HEK293T (cell line): ENCODE measurements at regions not wholly inside any gene's neighbourhood (a gene's known extent, or its start where the extent isn't known, plus 50 kb on each side); places are given as distances from the start of the nearest gene placed in this dataset.

Source experiments
- CTCF ChIA-PET: fragments of 350-600 bp; formaldehyde crosslinking; extraction: SDS; loops from one replicate; lab custom pipeline; 2021; ENCODE audit warnings: antibody characterized with exemption, inconsistent platforms; lab: Yijun Ruan, JAX
- POLR2A ChIA-PET: fragments of 350-600 bp; formaldehyde crosslinking; extraction: SDS; loops from one replicate; lab custom pipeline; 2020; ENCODE audit warnings: antibody characterized with exemption, inconsistent platforms; lab: Yijun Ruan, JAX
- DNase-seq: peaks from one replicate; pipeline ENCODE4 v3.0.0; 2012; ENCODE audit warnings: mixed read lengths; ENCODE audit errors: extremely low spot score
- ARNT ChIP-seq: fragments of 450-650 bp; IDR thresholded peaks from 2 replicates; pipeline ENCODE4 v1.6.1; 2017; ENCODE audit warnings: mild to moderate bottlenecking
- BHLHE40 ChIP-seq: fragments of 450-650 bp; IDR thresholded peaks from 2 replicates; pipeline ENCODE4 v1.6.1; 2016; ENCODE audit warnings: mild to moderate bottlenecking, moderate library complexity, borderline replicate concordance
- CTBP1 ChIP-seq: fragments of 450-650 bp; IDR thresholded peaks from 2 replicates; pipeline ENCODE4 v1.6.1; 2016; ENCODE audit warnings: borderline replicate concordance
- ELF4 ChIP-seq: fragments of 450-650 bp; IDR thresholded peaks from 2 replicates; pipeline ENCODE4 v1.6.1; 2017; ENCODE audit warnings: antibody characterized with exemption
- FOXA1 ChIP-seq: fragments of 450-650 bp; IDR thresholded peaks from 2 replicates; pipeline ENCODE4 v1.6.1; 2016; ENCODE audit warnings: mild to moderate bottlenecking
- FOXK2 ChIP-seq: fragments of 450-650 bp; IDR thresholded peaks from 2 replicates; pipeline ENCODE4 v1.6.1; 2016; ENCODE audit warnings: mild to moderate bottlenecking
- FOXM1 ChIP-seq: fragments of 450-650 bp; IDR thresholded peaks from 2 replicates; pipeline ENCODE4 v1.6.1; 2017; ENCODE audit warnings: mild to moderate bottlenecking, borderline replicate concordance
- HDGF ChIP-seq: fragments of 450-650 bp; IDR thresholded peaks from 2 replicates; pipeline ENCODE4 v1.6.1; 2017; ENCODE audit warnings: antibody characterized with exemption, borderline replicate concordance
- L3MBTL2 ChIP-seq: fragments of 450-650 bp; conservative IDR thresholded peaks from 2 replicates; pipeline ENCODE4 v1.6.1; 2016; ENCODE audit warnings: mild to moderate bottlenecking
- LEF1 ChIP-seq: fragments of 450-650 bp; IDR thresholded peaks from 2 replicates; pipeline ENCODE4 v1.6.1; 2017; ENCODE audit warnings: mild to moderate bottlenecking, borderline replicate concordance
- NFRKB ChIP-seq: fragments of 450-650 bp; IDR thresholded peaks from 2 replicates; pipeline ENCODE4 v1.6.1; 2016; ENCODE audit warnings: mild to moderate bottlenecking, moderate library complexity
- SP1 ChIP-seq: fragments of 450-650 bp; IDR thresholded peaks from 2 replicates; pipeline ENCODE4 v1.6.1; 2017
- SUZ12 ChIP-seq: fragments of 450-650 bp; IDR thresholded peaks from 2 replicates; pipeline ENCODE4 v1.6.1; 2016; ENCODE audit warnings: mild to moderate bottlenecking
- TARDBP ChIP-seq: fragments of 450-650 bp; IDR thresholded peaks from 2 replicates; pipeline ENCODE4 v1.6.1; 2016
- ZNF384 ChIP-seq: fragments of 450-650 bp; IDR thresholded peaks from 2 replicates; pipeline ENCODE4 v1.6.1; 2016
- TF ChIP-seq, protein P1 (sequence below): fragments of 450-650 bp; IDR thresholded peaks from 2 replicates; pipeline ENCODE4 v1.6.1; 2016

GRCh38 chr22:48218889-48219420 lies 1456.5 kb downstream of the TBC1D22A start:
- DNase-seq, result no peak
- ChIA-PET CTCF (no interaction called here), POLR2A (no interaction called here)
- TF ChIP-seq FOXA1 (no peak), L3MBTL2 (no peak), FOXK2 (no peak), CTBP1 (no peak)

DNA sequence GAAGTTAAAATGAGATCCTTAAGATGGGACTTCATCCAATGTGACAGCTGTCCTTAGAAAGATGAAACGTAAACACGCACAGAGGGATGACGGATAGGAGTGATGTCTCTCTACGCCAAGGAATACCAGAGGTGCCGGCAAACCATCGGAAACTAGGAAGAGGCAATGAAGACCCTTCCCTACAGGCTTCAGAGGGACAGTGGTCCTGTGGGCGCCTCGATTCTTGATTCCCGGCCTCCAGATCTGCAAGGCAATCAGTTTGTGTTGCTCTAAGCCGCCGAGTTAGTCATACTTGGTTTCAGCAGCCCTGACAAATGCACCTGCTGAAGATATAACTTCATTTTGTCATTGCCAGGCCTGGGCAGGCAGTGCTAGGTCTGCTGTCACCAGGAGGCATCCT lies 1455.1 kb downstream of the TBC1D22A start:
- ChIA-PET POLR2A (no interaction called here), CTCF (no interaction called here)
- TF ChIP-seq BHLHE40 (no peak), FOXM1 (no peak), LEF1 (no peak), SP1 (no peak), ELF4 (no peak), SUZ12 (no peak), ZNF384 (no peak), ARNT (no peak), HDGF (no peak), CTBP1 (no peak), TARDBP (no peak), L3MBTL2 (no peak), FOXK2 (no peak), NFRKB (no peak), FOXA1 (no peak)
- TF ChIP-seq, protein P1, sequence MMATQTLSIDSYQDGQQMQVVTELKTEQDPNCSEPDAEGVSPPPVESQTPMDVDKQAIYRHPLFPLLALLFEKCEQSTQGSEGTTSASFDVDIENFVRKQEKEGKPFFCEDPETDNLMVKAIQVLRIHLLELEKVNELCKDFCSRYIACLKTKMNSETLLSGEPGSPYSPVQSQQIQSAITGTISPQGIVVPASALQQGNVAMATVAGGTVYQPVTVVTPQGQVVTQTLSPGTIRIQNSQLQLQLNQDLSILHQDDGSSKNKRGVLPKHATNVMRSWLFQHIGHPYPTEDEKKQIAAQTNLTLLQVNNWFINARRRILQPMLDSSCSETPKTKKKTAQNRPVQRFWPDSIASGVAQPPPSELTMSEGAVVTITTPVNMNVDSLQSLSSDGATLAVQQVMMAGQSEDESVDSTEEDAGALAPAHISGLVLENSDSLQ, result no peak
- no peak for DNase-seq

- CTCF ChIA-PET, result no interaction called here
- no peak for TF ChIP-seq FOXK2
- no peak for TF ChIP-seq FOXM1
- TF ChIP-seq FOXA1, result no peak
- TF ChIP-seq HDGF, result no peak
- TF ChIP-seq SP1, result no peak
- no peak for TF ChIP-seq BHLHE40
- no peak for TF ChIP-seq ZNF384
- TF ChIP-seq TARDBP, result no peak
- TF ChIP-seq LEF1, result no peak
- no peak for TF ChIP-seq CTBP1
- no peak for TF ChIP-seq ARNT
- POLR2A ChIA-PET, result no interaction called here
- DNase-seq, result no peak
Observed at GRCh38 chr22:48212727-48213126, 1450.3 kb downstream of the TBC1D22A start.

GRCh38 chr22:48210812-48211211 lies 1448.4 kb downstream of the TBC1D22A start:
- POLR2A ChIA-PET, result no interaction called here
- no peak for DNase-seq
- TF ChIP-seq FOXA1, result no peak
- TF ChIP-seq HDGF, result no peak
- TF ChIP-seq BHLHE40, result no peak
- no peak for TF ChIP-seq FOXM1
- no peak for TF ChIP-seq LEF1
- no peak for TF ChIP-seq SUZ12
- no peak for TF ChIP-seq ELF4
- TF ChIP-seq ZNF384, result no peak
- TF ChIP-seq FOXK2, result no peak
- no peak for TF ChIP-seq SP1
- TF ChIP-seq L3MBTL2, result no peak
- TF ChIP-seq ARNT, result no peak
- CTCF ChIA-PET, result no interaction called here

- TF ChIP-seq SUZ12 (no peak), ARNT (no peak)
- no peak for DNase-seq
- POLR2A ChIA-PET, result no interaction called here
- CTCF ChIA-PET, result no interaction called here
Observed at GRCh38 chr22:48210198-48210580, 1447.7 kb downstream of the TBC1D22A start.

- ChIA-PET CTCF (no interaction called here), POLR2A (no interaction called here)
- DNase-seq, result no peak
- TF ChIP-seq LEF1 (no peak), FOXM1 (no peak), TARDBP (no peak), BHLHE40 (no peak), SUZ12 (no peak), ZNF384 (no peak), L3MBTL2 (no peak), ELF4 (no peak), ARNT (no peak), FOXK2 (no peak), CTBP1 (no peak), NFRKB (no peak), SP1 (no peak)
- TF ChIP-seq, protein P1, result no peak
Observed at GRCh38 chr22:48209473-48210197, 1447.2 kb downstream of the TBC1D22A start.

- POLR2A ChIA-PET, result no interaction called here
- CTCF ChIA-PET, result no interaction called here
- no peak for DNase-seq
- TF ChIP-seq SUZ12 (no peak), BHLHE40 (no peak), FOXK2 (no peak), SP1 (no peak), NFRKB (no peak), FOXA1 (no peak), TARDBP (no peak), ZNF384 (no peak), ELF4 (no peak), LEF1 (no peak), CTBP1 (no peak), L3MBTL2 (no peak), FOXM1 (no peak), ARNT (no peak), HDGF (no peak)
- TF ChIP-seq, protein P1, result no peak
Observed at GRCh38 chr22:48208894-48209293, 1446.4 kb downstream of the TBC1D22A start.
